Body of pancreas (tissue), 4 donors: ENCODE measurements at regions not wholly inside any gene's neighbourhood (a gene's known extent, or its start where the extent isn't known, plus 50 kb on each side); places are given as distances from the start of the nearest gene placed in this dataset.

ENCODE experiments used
- POLR2A ChIP-seq, 3 donors: fragments of 450-650 bp; IDR thresholded peaks; one replicate each; pipeline ENCODE4 v1.6.1; 2016; ENCODE audit warnings: antibody characterized with exemption in 3 of 3, mild to moderate bottlenecking in 2 of 3
- TF ChIP-seq, protein P1 (sequence below), 7 experiments: fragments of 450-650 bp in 4 of 7; fragments of 200-600 bp in 3 of 7; sonication (generic) in 3 of 7; IDR thresholded peaks; one replicate each; pipeline ENCODE4 v1.5.1; 2016 to 2019; ENCODE audit warnings: antibody characterized with exemption in 7 of 7

DNA sequence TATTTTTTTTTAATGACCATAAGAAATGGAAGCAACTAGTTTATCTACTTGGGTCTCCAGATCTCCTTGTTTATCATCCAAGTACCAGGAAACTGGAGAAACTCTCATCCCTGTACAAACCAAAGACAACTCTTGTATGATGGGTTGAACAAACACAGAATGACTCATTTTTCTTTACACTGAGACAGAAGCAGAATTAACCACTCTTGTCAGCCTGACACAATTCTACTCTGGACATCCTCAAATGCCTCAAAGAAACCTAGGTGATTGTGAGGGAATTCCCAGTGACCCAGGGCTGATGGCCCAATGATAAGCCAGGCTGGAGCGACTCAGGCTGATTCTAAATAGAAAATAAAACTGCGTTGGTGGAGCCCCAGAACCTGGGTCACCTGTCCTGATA is 151.5 kb downstream of the ZNF737 start:
- TF ChIP-seq, protein P1, sequence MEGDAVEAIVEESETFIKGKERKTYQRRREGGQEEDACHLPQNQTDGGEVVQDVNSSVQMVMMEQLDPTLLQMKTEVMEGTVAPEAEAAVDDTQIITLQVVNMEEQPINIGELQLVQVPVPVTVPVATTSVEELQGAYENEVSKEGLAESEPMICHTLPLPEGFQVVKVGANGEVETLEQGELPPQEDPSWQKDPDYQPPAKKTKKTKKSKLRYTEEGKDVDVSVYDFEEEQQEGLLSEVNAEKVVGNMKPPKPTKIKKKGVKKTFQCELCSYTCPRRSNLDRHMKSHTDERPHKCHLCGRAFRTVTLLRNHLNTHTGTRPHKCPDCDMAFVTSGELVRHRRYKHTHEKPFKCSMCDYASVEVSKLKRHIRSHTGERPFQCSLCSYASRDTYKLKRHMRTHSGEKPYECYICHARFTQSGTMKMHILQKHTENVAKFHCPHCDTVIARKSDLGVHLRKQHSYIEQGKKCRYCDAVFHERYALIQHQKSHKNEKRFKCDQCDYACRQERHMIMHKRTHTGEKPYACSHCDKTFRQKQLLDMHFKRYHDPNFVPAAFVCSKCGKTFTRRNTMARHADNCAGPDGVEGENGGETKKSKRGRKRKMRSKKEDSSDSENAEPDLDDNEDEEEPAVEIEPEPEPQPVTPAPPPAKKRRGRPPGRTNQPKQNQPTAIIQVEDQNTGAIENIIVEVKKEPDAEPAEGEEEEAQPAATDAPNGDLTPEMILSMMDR (IDR thresholded peaks at IDR 0.05) = no peak
- TF ChIP-seq POLR2A (IDR thresholded peaks at IDR 0.05) = no peak
